ENCODE measurements at regions not wholly inside any gene's neighbourhood (a gene's known extent, or its start where the extent isn't known, plus 50 kb on each side); places are given as distances from the start of the nearest gene placed in this dataset.

DNA sequence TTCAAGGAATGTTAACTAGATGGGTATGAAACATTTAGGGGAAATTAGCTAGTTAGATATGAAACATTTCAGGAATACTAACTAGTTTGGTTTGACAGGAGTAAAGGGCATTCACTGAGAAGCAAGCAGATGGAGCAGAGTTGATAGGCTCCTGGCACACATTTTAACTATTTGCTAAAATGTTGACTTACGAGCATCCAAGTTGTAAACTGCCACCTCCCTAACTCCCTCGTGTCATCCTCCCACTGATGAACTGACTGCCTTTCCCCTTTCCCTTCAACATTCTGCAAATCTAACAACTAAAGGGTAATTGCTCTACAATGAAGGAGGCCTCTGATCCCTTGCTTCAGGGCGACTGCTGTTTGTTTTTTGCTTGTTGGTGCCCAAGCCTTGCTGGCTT is 580.4 kb upstream of the FAM98A start:
- no peak for DNase-seq (ENCODE audit: low read depth in 1 of 2, low spot score in 2 of 2)
- Histone ChIP-seq H3K23me2 (ENCODE audit: low read depth, low read length) (no peaks in the 10 kb centered on the region), H3K18ac (ENCODE audit: extremely low read depth, low read length) (no peak overlapping the region), H3K56ac (replicated peaks; ENCODE audit: insufficient read length, low read depth, low read length) (no peak overlapping the region), H2AK5ac (ENCODE audit: low read depth, low read length) (no peak overlapping the region), H3K4me3 (ENCODE audit: extremely low read depth in 1 of 4, insufficient read depth in 2 of 4, low read depth in 3 of 4, low read length in 4 of 4) (no peak overlapping the region), H4K91ac (replicated peaks; ENCODE audit: insufficient read length, low read length) (no peak overlapping the region), H4K20me1 (replicated peaks in 1 of 2; ENCODE audit: control insufficient read depth in 1 of 2, insufficient read depth in 2 of 2, low read length in 2 of 2) (no peaks in the 10 kb centered on the region), H3K79me2 (ENCODE audit: control insufficient read depth in 1 of 2, insufficient read depth in 2 of 2, low read length in 2 of 2) (no peaks in the 10 kb centered on the region), H3K9me3 (ENCODE audit: insufficient read depth in 2 of 2, low read depth in 1 of 2, low read length in 1 of 2) (no peaks in the 10 kb centered on the region), H2BK120ac (replicated peaks; ENCODE audit: low read depth, low read length) (no peak overlapping the region), H2BK20ac (ENCODE audit: low read length) (no peak overlapping the region), H3K4me2 (ENCODE audit: insufficient read depth in 1 of 2, low read depth in 2 of 2, low read length in 2 of 2) (no peak overlapping the region), H2BK5ac (ENCODE audit: low read depth, low read length) (no peak overlapping the region), H3K4ac (replicated peaks; ENCODE audit: insufficient read length, low read depth, low read length) (no peak overlapping the region), H4K8ac (ENCODE audit: extremely low read depth, insufficient read depth, low read length) (no peak overlapping the region), H2AFZ (ENCODE audit: low read length) (0 out of 2 replicates have a peak overlapping the region, but pooled peaks have one; percentile 2), H2BK15ac (ENCODE audit: low read length) (no peak overlapping the region), H3K9ac (replicated peaks in 1 of 4; ENCODE audit: extremely low read depth in 1 of 4, low read depth in 3 of 4, low read length in 3 of 4) (no peak overlapping the region), H3K14ac (ENCODE audit: insufficient read length) (no peak overlapping the region), H2BK12ac (ENCODE audit: low read depth, low read length) (no peak overlapping the region), H3K36me3 (ENCODE audit: control insufficient read depth in 2 of 4, insufficient read depth in 4 of 4, low read length in 3 of 4) (no peaks in the 10 kb centered on the region), H3K27me3 (replicated peaks in 1 of 4; ENCODE audit: control insufficient read depth in 3 of 4, extremely low read depth in 1 of 4, insufficient read depth in 3 of 4, low read length in 3 of 4) (no peaks in the 10 kb centered on the region), H4K5ac (ENCODE audit: insufficient read length, low read depth, low read length) (no peak overlapping the region), H3K79me1 (ENCODE audit: low read depth, low read length) (no peaks in the 10 kb centered on the region), H3K4me1 (replicated peaks in 1 of 4; ENCODE audit: control insufficient read depth in 3 of 4, insufficient read depth in 4 of 4, low read length in 3 of 4) (no peaks in the 10 kb centered on the region), H3K27ac (ENCODE audit: low read depth, low read length) (no peak overlapping the region), H3K23ac (ENCODE audit: insufficient read length) (no peak overlapping the region)
- WGBS, 2 experiments (ENCODE audit: extremely low coverage in 1 of 2, insufficient coverage in 1 of 2, insufficient read length in 1 of 2, insufficient replicate concordance in 2 of 2, low coverage in 1 of 2, low lambda C conversion rate in 2 of 2, missing lambda C conversion rate in 1 of 2) = 96% methylated on average over 3 of the region's 3 CpGs; no CpG with 5 or more reads in 1 of the 2 experiments
- CTCF ChIA-PET (ENCODE audit: partially characterized antibody) = no interaction called here
- POLR2A ChIA-PET (ENCODE audit: partially characterized antibody) = interaction anchor here (0.6 kb wide), 1 partner anchor 631 kb away, joined by 3 read pairs; no protein-coding TSS in a partner anchor
- FAIRE-seq = no peak
- no peak for TF ChIP-seq EP300 (IDR thresholded peaks at IDR 0.05; ENCODE audit: borderline replicate concordance in 1 of 2, low read depth in 2 of 2, low read length in 2 of 2)
- TF ChIP-seq TBP (IDR thresholded peaks at IDR 0.05; ENCODE audit: low read depth, low read length) = no peak
- TF ChIP-seq RNF2 (IDR thresholded peaks at IDR 0.05; ENCODE audit: borderline replicate concordance, low read depth, low read length, missing control alignments, poor library complexity, severe bottlenecking) = no peak
- TF ChIP-seq CTBP2 (IDR thresholded peaks at IDR 0.05; ENCODE audit: borderline replicate concordance, insufficient read depth, insufficient read length, low read length) = no peak
- TF ChIP-seq BRCA1 (IDR thresholded peaks at IDR 0.05; ENCODE audit: low read depth, low read length) = no peak
- TF ChIP-seq HDAC2 (IDR thresholded peaks at IDR 0.05; ENCODE audit: borderline replicate concordance in 1 of 2, low read depth in 2 of 2, low read length in 2 of 2) = no peak
- no peak for TF ChIP-seq CBX5 (IDR thresholded peaks at IDR 0.05; ENCODE audit: low read depth, low read length)
- TF ChIP-seq RBBP5 (IDR thresholded peaks at IDR 0.05; ENCODE audit: borderline replicate concordance, low read depth, low read length) = no peak
- TF ChIP-seq, protein P1, sequence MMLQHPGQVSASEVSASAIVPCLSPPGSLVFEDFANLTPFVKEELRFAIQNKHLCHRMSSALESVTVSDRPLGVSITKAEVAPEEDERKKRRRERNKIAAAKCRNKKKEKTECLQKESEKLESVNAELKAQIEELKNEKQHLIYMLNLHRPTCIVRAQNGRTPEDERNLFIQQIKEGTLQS (IDR thresholded peaks at IDR 0.05; ENCODE audit: insufficient read depth, low read depth, low read length) = no peak
- TF ChIP-seq TAF7 (optimal IDR thresholded peaks at IDR 0.05; ENCODE audit: borderline replicate concordance, low read depth, low read length) = no peak
- TF ChIP-seq ASH2L (IDR thresholded peaks at IDR 0.05; ENCODE audit: low read length) = no peak
- TF ChIP-seq SP4 (IDR thresholded peaks at IDR 0.05; ENCODE audit: low read length) = no peak
- TF ChIP-seq TAF1 (IDR thresholded peaks at IDR 0.05; ENCODE audit: low read depth, low read length) = no peak

Data from H1 (cell line).